Activated gamma-delta T cell treated with Interleukin-2 at 50 U/mL for 16 hours (primary cell): ENCODE measurements at regions not wholly inside any gene's neighbourhood (a gene's known extent, or its start where the extent isn't known, plus 50 kb on each side); places are given as distances from the start of the nearest gene placed in this dataset.
"Not testable (repeated sequence)": the region's sequence is repeated elsewhere in the genome, so short reads cannot be mapped to it uniquely, and the experiment has no call there.

Source experiments
- DNase-seq: peaks from one replicate; pipeline ENCODE4 v3.0.0-alpha.2; 2020

GRCh38 chr13:44812818-44813217 is 176.5 kb downstream of the NUFIP1 start:
- no peak for DNase-seq

- no peak for DNase-seq
Measured at GRCh38 chr13:44810061-44810840, 179.0 kb downstream of the NUFIP1 start.

GRCh38 chr13:44809190-44809589 is 180.1 kb downstream of the NUFIP1 start:
- no peak for DNase-seq

GRCh38 chr13:44808185-44808584 is 181.1 kb downstream of the NUFIP1 start:
- DNase-seq = no peak

GRCh38 chr13:44807449-44808034 is 181.7 kb downstream of the NUFIP1 start:
- DNase-seq = no peak

GRCh38 chr13:44806826-44807225 is 182.4 kb downstream of the NUFIP1 start:
- no peak for DNase-seq

GRCh38 chr13:44805585-44805984 is 183.7 kb downstream of the NUFIP1 start:
- DNase-seq = no peak

GRCh38 chr13:44803390-44803789 is 185.9 kb downstream of the NUFIP1 start:
- DNase-seq = no peak

- DNase-seq = no peak
Measured at GRCh38 chr13:44802491-44802890, 186.8 kb downstream of the NUFIP1 start.

GRCh38 chr13:44801990-44802389 is 187.3 kb downstream of the NUFIP1 start:
- DNase-seq = no peak

- DNase-seq = no peak
Measured at GRCh38 chr13:44800626-44801025, 188.6 kb downstream of the NUFIP1 start.

GRCh38 chr13:44797685-44798084 is 191.6 kb downstream of the NUFIP1 start:
- no peak for DNase-seq

- no peak for DNase-seq
Measured at GRCh38 chr13:44796597-44797490, 192.4 kb downstream of the NUFIP1 start.

- DNase-seq = not testable (repeated sequence)
Measured at GRCh38 chr13:44796039-44796438, 193.2 kb downstream of the NUFIP1 start.

- no peak for DNase-seq
Measured at GRCh38 chr13:44795176-44795575, 194.1 kb downstream of the NUFIP1 start.

GRCh38 chr13:44792096-44792495 is 197.2 kb downstream of the NUFIP1 start:
- DNase-seq = no peak

GRCh38 chr13:44790289-44790688 is 199.0 kb downstream of the NUFIP1 start:
- DNase-seq = no peak

- DNase-seq = no peak
Measured at GRCh38 chr13:44787617-44788016, 201.7 kb downstream of the NUFIP1 start.

GRCh38 chr13:44786756-44787155 is 202.5 kb downstream of the NUFIP1 start:
- no peak for DNase-seq

GRCh38 chr13:44785401-44785800 is 203.9 kb downstream of the NUFIP1 start:
- no peak for DNase-seq

GRCh38 chr13:44784708-44785080 is 204.6 kb downstream of the NUFIP1 start:
- no peak for DNase-seq

- DNase-seq = no peak
Measured at GRCh38 chr13:44783994-44784707, 205.1 kb downstream of the NUFIP1 start.
